Fibroblast of skin of abdomen (primary cell): ENCODE measurements at regions not wholly inside any gene's neighbourhood (a gene's known extent, or its start where the extent isn't known, plus 50 kb on each side); places are given as distances from the start of the nearest gene placed in this dataset.

Experiments
- DNase-seq: peaks from one replicate; pipeline ENCODE4 v3.0.0-alpha.2; 2013

- no peak for DNase-seq
These were observed 197.8 kb upstream of the ARX start for GRCh38 chrX:25213611-25214010.

- DNase-seq: no peak
These were observed 192.2 kb upstream of the ARX start for GRCh38 chrX:25207803-25208475.

- DNase-seq: peak; percentile 51
These were observed 191.0 kb upstream of the ARX start for GRCh38 chrX:25206778-25207177.

DNA sequence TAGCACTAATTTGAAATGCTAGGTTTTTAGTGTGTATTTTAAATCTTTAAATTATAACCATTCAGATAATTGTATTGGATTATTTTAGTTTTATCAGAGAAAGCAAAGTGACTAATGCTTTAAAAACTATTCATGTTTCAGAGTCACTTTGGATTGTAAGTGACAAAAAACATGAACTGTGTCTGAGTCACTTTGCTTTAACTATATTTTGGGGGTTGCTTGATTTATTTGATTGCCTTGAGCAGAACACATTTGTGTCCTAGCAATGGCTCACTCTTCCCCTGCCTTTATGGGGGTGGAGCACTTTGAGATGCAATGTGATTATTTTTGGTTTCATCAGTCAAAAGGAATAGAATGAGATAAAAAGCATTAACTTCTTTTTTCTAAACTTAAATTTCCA lies 188.4 kb upstream of the ARX start:
- DNase-seq: no peak

DNA sequence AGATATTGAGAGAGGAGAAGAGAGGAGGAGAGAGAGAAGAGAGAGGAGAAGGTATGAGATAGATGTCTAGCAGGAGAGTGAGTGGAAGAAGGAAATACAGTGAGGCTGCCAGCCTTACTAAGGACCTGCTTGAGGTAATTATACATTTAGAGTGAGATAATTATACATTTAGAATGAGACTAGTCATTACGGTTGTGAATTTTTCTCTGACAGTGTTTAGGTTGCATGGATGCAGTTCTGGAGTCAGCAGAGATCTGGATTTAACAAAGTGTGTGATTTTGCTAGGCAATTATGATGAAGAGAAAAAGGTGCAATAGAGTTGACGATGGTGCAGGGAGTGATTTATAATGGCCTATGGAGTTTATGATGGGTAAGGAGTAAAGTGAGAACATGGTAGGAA lies 187.1 kb upstream of the ARX start:
- no peak for DNase-seq

DNA sequence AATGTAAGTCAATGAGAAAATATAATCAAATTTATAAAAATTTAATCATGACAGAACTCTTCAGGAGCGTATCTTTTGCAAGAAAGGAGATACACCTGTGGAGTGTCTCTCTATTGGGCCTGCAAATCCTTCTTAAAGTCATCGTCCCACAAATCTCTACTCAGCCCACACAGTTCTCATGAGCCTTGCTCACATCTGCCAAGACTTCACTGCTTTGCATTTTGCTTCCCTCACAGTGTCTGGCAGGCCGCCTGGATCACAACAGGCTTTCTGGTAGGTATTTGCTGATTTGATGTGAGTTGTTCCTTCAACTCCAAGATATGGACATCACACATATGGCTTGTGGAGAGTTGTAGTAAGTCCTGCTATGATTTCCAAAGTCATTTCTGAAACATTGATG lies 183.1 kb upstream of the ARX start:
- no peak for DNase-seq

- DNase-seq: no peak
These were observed 182.5 kb upstream of the ARX start for GRCh38 chrX:25198253-25198652.

GRCh38 chrX:25196221-25196620 lies 180.5 kb upstream of the ARX start:
- DNase-seq: no peak

DNA sequence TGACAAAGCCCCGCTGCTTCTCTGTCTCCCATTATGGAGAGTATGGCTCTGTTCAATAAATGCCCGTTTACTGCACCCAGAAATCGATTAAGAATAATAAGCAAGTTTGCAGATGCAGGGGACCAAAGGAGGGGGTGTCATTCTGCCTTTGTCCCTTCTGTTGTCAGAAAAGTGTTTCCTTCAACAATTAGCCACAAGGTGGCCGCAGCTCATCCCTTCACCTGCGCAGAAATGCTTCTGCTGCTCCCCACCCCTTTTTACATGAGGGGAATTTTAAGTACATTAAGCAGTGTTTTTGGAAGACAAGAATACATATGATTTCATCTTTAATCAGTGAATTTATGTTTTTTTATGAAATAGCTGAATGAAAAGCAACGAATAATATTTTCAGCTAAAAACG lies 175.6 kb upstream of the ARX start:
- no peak for DNase-seq

GRCh38 chrX:25181775-25182174 lies 166.0 kb upstream of the ARX start:
- no peak for DNase-seq

GRCh38 chrX:25180242-25180641 lies 164.5 kb upstream of the ARX start:
- no peak for DNase-seq

- DNase-seq: no peak
These were observed 162.8 kb upstream of the ARX start for GRCh38 chrX:25178555-25178954.

GRCh38 chrX:25175743-25176142 lies 160.0 kb upstream of the ARX start:
- no peak for DNase-seq

DNA sequence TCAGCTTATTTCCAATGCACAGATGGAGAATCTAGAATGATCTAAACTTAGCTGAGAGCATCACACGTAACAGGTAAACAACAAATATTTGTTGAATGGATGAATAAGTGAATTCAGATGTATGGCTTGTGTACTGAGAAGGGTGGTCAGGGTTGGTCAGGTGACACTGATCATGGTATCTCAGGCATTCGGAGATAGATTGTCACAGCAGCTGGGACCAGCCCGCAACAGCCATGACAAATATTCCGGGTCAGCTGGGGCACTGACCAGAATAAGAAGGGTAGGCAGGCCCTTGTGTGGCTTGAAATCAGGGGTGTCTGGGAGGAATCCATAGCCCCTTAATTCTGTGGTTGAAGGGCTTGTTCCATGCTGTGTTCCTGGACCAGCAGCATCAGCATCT lies 159.4 kb upstream of the ARX start:
- no peak for DNase-seq

- DNase-seq: no peak
These were observed 150.8 kb upstream of the ARX start for GRCh38 chrX:25166546-25166945.

DNA sequence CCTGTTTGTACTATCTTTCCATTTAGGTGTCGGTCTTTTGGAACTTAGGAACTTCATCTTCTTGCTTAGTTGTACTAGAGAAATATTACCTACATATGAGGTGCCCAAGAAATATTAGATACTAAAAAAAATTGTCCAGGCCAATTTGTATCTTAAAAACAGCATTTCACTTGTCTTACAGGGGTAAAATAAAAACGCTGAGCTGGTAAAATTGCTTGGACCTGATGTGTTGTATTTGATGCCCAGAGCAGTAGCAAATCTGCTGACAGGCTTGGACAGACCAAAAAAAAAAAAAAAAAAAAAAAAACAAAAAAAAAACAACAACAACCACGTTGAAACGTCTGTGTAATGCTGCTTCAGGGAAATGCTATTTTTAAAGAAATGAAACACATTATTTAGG lies 150.4 kb upstream of the ARX start:
- no peak for DNase-seq

- no peak for DNase-seq
These were observed 142.9 kb upstream of the ARX start for GRCh38 chrX:25158635-25159034.

- no peak for DNase-seq
These were observed 141.1 kb upstream of the ARX start for GRCh38 chrX:25156832-25157231.

DNA sequence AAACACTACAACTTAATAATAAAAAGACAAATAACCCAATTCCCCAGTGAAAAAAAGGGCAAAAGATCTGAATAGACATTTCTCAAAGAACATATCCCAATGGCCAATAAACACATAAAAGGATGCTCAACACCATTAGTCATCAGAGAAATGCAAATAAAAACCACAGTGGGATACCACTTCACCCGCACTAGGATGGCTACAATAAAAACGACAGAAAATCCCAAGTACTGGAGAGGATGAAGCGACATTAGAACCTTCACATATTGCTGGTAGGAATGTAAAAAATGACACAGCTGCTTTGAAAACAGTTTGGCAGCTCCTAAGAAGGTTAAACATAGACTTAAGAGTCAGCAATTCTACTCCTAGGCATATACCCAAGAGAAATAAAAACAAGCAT lies 140.6 kb upstream of the ARX start:
- peak; percentile 2 for DNase-seq

GRCh38 chrX:25154168-25154567 lies 138.4 kb upstream of the ARX start:
- DNase-seq: no peak

DNA sequence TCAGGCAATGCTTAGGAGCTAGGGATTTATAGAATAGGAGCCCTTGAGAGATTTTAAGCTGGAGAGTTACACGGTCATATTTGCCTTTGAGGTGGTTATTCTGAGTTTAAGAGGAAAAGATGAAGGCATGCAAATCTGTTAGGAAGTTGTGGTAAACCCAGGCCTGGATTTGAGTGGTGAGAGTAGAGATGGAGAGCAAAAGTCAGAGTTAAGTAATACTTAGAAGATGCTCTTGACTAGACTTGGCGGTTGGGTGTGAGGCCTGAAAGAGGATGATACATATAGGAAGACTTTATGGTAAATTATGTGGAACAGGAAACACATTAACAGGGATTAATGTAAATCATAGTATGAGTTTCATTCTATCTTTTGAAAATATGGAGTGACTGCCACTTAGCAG lies 136.0 kb upstream of the ARX start:
- DNase-seq: no peak

DNA sequence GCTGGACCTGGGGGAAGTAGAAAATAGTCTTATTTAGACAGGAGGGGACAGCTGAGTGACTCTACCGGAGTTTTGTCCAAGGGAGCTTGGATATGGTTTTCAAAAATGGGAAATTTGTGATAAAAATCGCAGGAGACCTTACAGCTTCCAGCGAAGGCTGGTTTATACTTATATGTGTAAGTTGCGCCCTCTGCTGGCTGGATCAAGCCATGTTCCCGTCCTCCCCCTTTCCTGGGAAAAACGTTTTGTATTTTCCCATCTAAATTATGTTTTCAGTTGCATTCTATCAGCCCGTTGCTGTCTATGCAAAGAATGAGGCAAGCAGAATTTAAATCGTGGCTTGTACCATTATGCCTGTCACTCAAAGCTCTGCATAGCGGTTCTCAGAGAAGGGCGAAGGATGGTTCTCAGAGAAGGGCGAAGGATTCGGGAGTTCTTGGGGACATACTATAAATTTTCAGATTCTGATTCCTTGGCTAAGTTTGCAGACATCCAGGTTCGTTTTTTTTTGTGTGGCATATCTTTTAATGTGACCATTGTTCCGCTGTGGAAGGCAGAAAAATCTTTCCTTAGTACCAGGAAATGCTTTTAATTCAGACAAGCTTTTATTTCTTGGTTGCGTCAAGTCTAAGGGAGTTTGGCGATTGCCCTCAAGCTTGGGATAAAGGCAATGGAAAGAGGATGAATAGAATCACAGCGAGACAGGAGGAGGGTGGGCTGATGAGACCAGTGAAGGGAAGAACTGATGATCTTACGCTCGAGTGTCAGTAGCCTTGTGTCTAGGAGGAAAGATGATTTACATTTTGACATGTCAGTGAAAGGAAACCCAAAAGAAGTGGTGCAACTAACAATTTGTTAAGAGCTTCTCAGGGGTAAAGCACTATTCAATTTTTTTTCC lies 128.5 kb upstream of the ARX start:
- DNase-seq: peak; percentile 26

DNA sequence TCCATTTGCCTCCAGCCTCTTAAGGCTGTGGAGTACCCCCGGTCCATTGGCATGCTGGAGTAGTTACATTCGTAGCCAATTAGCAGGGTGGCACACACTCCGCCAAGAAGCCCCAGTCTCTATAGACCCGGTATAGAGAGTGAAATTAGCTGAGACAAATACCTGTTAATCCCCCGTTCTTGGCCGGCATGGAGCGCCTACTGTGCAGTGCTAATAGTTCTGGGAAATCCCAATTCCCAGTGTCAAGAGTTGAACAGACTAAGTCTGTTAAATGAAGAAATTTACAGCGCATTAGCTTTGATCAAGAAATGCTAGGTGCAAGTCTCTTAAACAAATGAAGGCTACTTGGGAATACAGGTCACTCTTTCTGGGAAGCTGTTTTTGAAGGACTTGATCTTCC lies 127.8 kb upstream of the ARX start:
- DNase-seq: no peak

DNA sequence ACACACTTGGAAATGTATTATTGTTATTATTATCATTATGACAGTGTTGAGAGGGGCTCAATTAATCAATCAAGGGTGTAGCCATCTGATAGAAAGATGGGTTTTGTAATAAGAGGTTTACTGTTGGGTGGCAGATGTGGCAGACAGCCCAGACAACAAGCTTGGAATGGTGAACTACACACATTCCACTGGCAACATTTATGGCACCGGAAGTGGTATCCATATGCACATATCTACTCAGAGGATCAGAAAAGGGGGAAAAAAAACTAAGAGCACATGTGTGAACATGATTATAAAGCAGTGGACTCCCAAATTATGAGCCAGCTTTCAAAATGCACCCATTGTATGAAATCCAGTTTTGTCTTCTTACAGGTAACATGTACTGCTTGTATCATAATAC lies 125.9 kb upstream of the ARX start:
- no peak for DNase-seq
